WTC11 (cell line): ENCODE measurements at regions not wholly inside any gene's neighbourhood (a gene's known extent, or its start where the extent isn't known, plus 50 kb on each side); places are given as distances from the start of the nearest gene placed in this dataset.

Experiments
- ATAC-seq: fragments of 200-7000 bp; cut with Tn5 transposase; 2 replicates; pipeline ENCODE4 v1.10.0; 2021; ENCODE audit warnings: mild to moderate bottlenecking, moderate library complexity
- CTCF ChIA-PET: fragments of 300-600 bp; sonication (Branson Sonifier 250); formaldehyde crosslinking; loops from one replicate; lab custom pipeline; 2021; ENCODE audit warnings: antibody characterized with exemption; lab: Charles Lee
- POLR2A ChIA-PET: fragments of 350-600 bp; sonication (Branson Sonifier 250); formaldehyde crosslinking; loops from one replicate; lab custom pipeline; 2021; ENCODE audit warnings: antibody characterized with exemption; lab: Charles Lee
- DNase-seq: peaks from one replicate; pipeline ENCODE4 v3.0.0; 2021; ENCODE audit warnings: low spot score
- H3K27ac Mint-ChIP-seq: 2 replicates; pipeline ENCODE4 v1.8.0; 2021; ENCODE audit warnings: mixed read lengths
- H3K27me3 Mint-ChIP-seq: 2 replicates; pipeline ENCODE4 v1.8.0; 2021; ENCODE audit warnings: low read depth, mild to moderate bottlenecking, moderate library complexity, mixed read lengths
- H3K36me3 Mint-ChIP-seq: 2 replicates; pipeline ENCODE4 v1.8.0; 2021; ENCODE audit warnings: mixed read lengths
- H3K4me1 Mint-ChIP-seq: 2 replicates; pipeline ENCODE4 v1.8.0; 2022; ENCODE audit warnings: mixed read lengths
- H3K4me3 Mint-ChIP-seq: 2 replicates; pipeline ENCODE4 v1.8.0; 2021; ENCODE audit warnings: mild to moderate bottlenecking, moderate library complexity, mixed read lengths
- H3K9me3 Mint-ChIP-seq: 2 replicates; pipeline ENCODE4 v1.8.0; 2021; ENCODE audit warnings: mixed read lengths
- AFF4 ChIP-seq: sonication (generic); formaldehyde crosslinking; IDR thresholded peaks from 2 replicates; pipeline ENCODE4 v1.8.1; 2023; ENCODE audit warnings: mild to moderate bottlenecking, missing genetic modification reagents, borderline replicate concordance
- CBFB ChIP-seq: sonication (generic); formaldehyde crosslinking; IDR thresholded peaks from 2 replicates; pipeline ENCODE4 v1.8.1; 2022; ENCODE audit warnings: mild to moderate bottlenecking, low read depth, missing genetic modification reagents
- ELF4 ChIP-seq: sonication (generic); formaldehyde crosslinking; IDR thresholded peaks from 2 replicates; pipeline ENCODE4 v1.8.1; 2022; ENCODE audit warnings: low read depth, mild to moderate bottlenecking, moderate library complexity, missing genetic modification reagents
- ERG ChIP-seq: fragments of 250-450 bp; sonication (Bioruptor Pico); IDR thresholded peaks from 2 replicates; pipeline ENCODE4 v1.8.0; 2021; ENCODE audit warnings: mild to moderate bottlenecking
- FOXK1 ChIP-seq: sonication (generic); formaldehyde crosslinking; IDR thresholded peaks from 2 replicates; pipeline ENCODE4 v1.8.0; 2022; ENCODE audit warnings: mild to moderate bottlenecking, moderate library complexity, missing genetic modification reagents
- GRHL2 ChIP-seq: fragments of 250-450 bp; sonication (Bioruptor Pico); IDR thresholded peaks from 2 replicates; pipeline ENCODE4 v1.8.0; 2022; ENCODE audit warnings: mild to moderate bottlenecking, moderate library complexity; ENCODE audit not compliant: insufficient replicate concordance, severe bottlenecking
- HMGXB4 ChIP-seq: sonication (generic); formaldehyde crosslinking; IDR thresholded peaks from 2 replicates; pipeline ENCODE4 v1.8.1; 2023; ENCODE audit warnings: mild to moderate bottlenecking, moderate library complexity, missing genetic modification reagents
- KAT7 ChIP-seq: sonication (generic); formaldehyde crosslinking; IDR thresholded peaks from 2 replicates; pipeline ENCODE4 v1.8.1; 2023; ENCODE audit warnings: missing genetic modification reagents, mild to moderate bottlenecking, borderline replicate concordance
- MAX ChIP-seq: sonication (generic); formaldehyde crosslinking; IDR thresholded peaks from 2 replicates; pipeline ENCODE4 v1.8.0; 2022; ENCODE audit warnings: mild to moderate bottlenecking, missing genetic modification reagents
- NR2C2 ChIP-seq: sonication (generic); formaldehyde crosslinking; IDR thresholded peaks from 2 replicates; pipeline ENCODE4 v1.8.0; 2022; ENCODE audit warnings: mild to moderate bottlenecking, missing genetic modification reagents
- OVOL2 ChIP-seq: fragments of 250-450 bp; sonication (Bioruptor Pico); IDR thresholded peaks from 2 replicates; pipeline ENCODE4 v1.9.0; 2021; ENCODE audit warnings: mild to moderate bottlenecking, borderline replicate concordance
- PRRX2 ChIP-seq: fragments of 250-450 bp; sonication (Bioruptor Pico); IDR thresholded peaks from 2 replicates; pipeline ENCODE4 v1.8.0; 2021; ENCODE audit warnings: mild to moderate bottlenecking
- SOX15 ChIP-seq: fragments of 250-450 bp; sonication (Bioruptor Pico); IDR thresholded peaks from 2 replicates; pipeline ENCODE4 v1.9.0; 2021; ENCODE audit warnings: mild to moderate bottlenecking
- TCF7 ChIP-seq: sonication (generic); formaldehyde crosslinking; IDR thresholded peaks from 2 replicates; pipeline ENCODE4 v1.8.0; 2022; ENCODE audit warnings: mild to moderate bottlenecking, low read depth, missing genetic modification reagents, moderate library complexity
- TP53 ChIP-seq: sonication (generic); formaldehyde crosslinking; IDR thresholded peaks from 2 replicates; pipeline ENCODE4 v1.8.1; 2023; ENCODE audit warnings: mild to moderate bottlenecking, missing genetic modification reagents
- ZBTB43 ChIP-seq: sonication (generic); formaldehyde crosslinking; IDR thresholded peaks from 2 replicates; pipeline ENCODE4 v1.8.1; 2023; ENCODE audit warnings: mild to moderate bottlenecking, missing genetic modification reagents
- ZNF263 ChIP-seq: sonication (generic); formaldehyde crosslinking; IDR thresholded peaks from 2 replicates; pipeline ENCODE4 v1.8.1; 2022; ENCODE audit warnings: low read depth, mild to moderate bottlenecking, moderate library complexity, missing genetic modification reagents
- ZNF416 ChIP-seq: fragments of 250-450 bp; sonication (Bioruptor Pico); IDR thresholded peaks from 2 replicates; pipeline ENCODE4 v1.9.0; 2021; ENCODE audit warnings: mild to moderate bottlenecking, inconsistent platforms
- ZNF423 ChIP-seq: fragments of 250-450 bp; sonication (Bioruptor Pico); IDR thresholded peaks from 2 replicates; pipeline ENCODE4 v2.1.2; 2022; ENCODE audit warnings: mild to moderate bottlenecking, moderate library complexity

- TF ChIP-seq ZBTB43 (CRISPR knock-in tag) (no peak), ERG (CRISPR knock-in tag) (no peak), KAT7 (CRISPR knock-in tag) (no peak)
- TF ChIP-seq, all 79 proteins: peak for 0
Observed at GRCh38 chr16:6846452-6846851, 486.2 kb upstream of the RBFOX1 start (continued).

- peaks cover 15% of the 10 kb centered on the region for H3K27me3 Mint-ChIP-seq
- no peaks in the 10 kb centered on the region for H3K4me1 Mint-ChIP-seq
- POLR2A ChIA-PET = no interaction called here
- H3K27ac Mint-ChIP-seq = no peak overlapping the region
- no peak overlapping the region for H3K4me3 Mint-ChIP-seq
- ATAC-seq = no peak
- peaks cover 85% of the 10 kb centered on the region for H3K9me3 Mint-ChIP-seq
- peaks cover 81% of the 10 kb centered on the region for H3K36me3 Mint-ChIP-seq
- CTCF ChIA-PET = no interaction called here
- no peak for DNase-seq
- TF ChIP-seq MAX (CRISPR knock-in tag) (no peak), HMGXB4 (CRISPR knock-in tag) (no peak)
Observed at GRCh38 chr16:6841392-6841791, 491.3 kb upstream of the RBFOX1 start.

GRCh38 chr16:6837722-6838121, 494.9 kb upstream of the RBFOX1 start:
- DNase-seq (no peak), ATAC-seq (no peak)
- TF ChIP-seq OVOL2 (CRISPR knock-in tag) = no peak
- TF ChIP-seq TP53 (CRISPR knock-in tag) = no peak
- TF ChIP-seq ZNF423 (CRISPR knock-in tag) = no peak
- no peak for TF ChIP-seq NR2C2
- TF ChIP-seq PRRX2 (CRISPR knock-in tag) = no peak
- TF ChIP-seq AFF4 (CRISPR knock-in tag) = no peak
- TF ChIP-seq ERG (CRISPR knock-in tag) = no peak
- TF ChIP-seq TCF7 (CRISPR knock-in tag) = no peak
- no peak for TF ChIP-seq FOXK1 (CRISPR knock-in tag)
- TF ChIP-seq ZNF416 = no peak
- TF ChIP-seq GRHL2 (CRISPR knock-in tag) = no peak
- no peak for TF ChIP-seq CBFB (CRISPR knock-in tag)
- TF ChIP-seq ELF4 (CRISPR knock-in tag) = no peak
- TF ChIP-seq ZNF263 (CRISPR knock-in tag) = no peak
- TF ChIP-seq SOX15 (CRISPR knock-in tag) = no peak
- Mint-ChIP-seq H3K4me1 (no peaks in the 10 kb centered on the region), H3K4me3 (no peak overlapping the region), H3K27ac (no peak overlapping the region), H3K36me3 (peaks cover 65% of the 10 kb centered on the region), H3K9me3 (peaks cover 68% of the 10 kb centered on the region), H3K27me3 (peaks cover 12% of the 10 kb centered on the region)
- ChIA-PET CTCF (no interaction called here), POLR2A (no interaction called here)
